Dermis microvascular lymphatic vessel endothelial cell (primary cell): ENCODE measurements at regions not wholly inside any gene's neighbourhood (a gene's known extent, or its start where the extent isn't known, plus 50 kb on each side); places are given as distances from the start of the nearest gene placed in this dataset.
"Not testable (repeated sequence)": the region's sequence is repeated elsewhere in the genome, so short reads cannot be mapped to it uniquely, and the experiment has no call there.

Source experiments
- DNase-seq, 2 donors: peaks; one replicate each; pipeline versions ENCODE4 v3.0.0 to v3.0.0-alpha.2; 2010; ENCODE audit warnings: low read depth in 2 of 2

GRCh38 chr5:6321078-6321477, 57.3 kb downstream of the MED10 start:
- DNase-seq = no peak

DNA sequence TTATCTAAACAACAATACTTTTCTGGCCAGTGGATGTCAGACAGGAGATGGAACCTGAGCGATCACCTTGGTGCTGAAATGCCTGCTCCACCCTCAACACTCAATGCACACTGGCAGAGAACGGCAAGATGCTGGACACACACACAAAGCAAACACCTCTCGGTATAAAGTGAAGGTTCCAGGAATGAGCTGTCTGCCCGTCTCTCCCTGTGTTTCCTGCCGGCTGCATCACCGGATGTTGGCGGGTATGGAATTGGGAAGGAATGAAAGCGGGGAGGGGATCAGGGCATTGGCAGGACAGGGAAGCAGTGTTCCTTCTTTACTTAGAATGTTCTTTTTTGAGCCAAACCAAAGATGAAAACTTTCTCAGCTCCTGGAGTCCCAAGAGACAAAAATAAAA, 59.2 kb downstream of the MED10 start:
- DNase-seq = no peak

GRCh38 chr5:6317116-6317798, 61.1 kb downstream of the MED10 start:
- DNase-seq = no peak

- no peak for DNase-seq
These were observed 62.8 kb downstream of the MED10 start for GRCh38 chr5:6315580-6315979.

GRCh38 chr5:6311568-6312501, 66.5 kb downstream of the MED10 start:
- no peak for DNase-seq

DNA sequence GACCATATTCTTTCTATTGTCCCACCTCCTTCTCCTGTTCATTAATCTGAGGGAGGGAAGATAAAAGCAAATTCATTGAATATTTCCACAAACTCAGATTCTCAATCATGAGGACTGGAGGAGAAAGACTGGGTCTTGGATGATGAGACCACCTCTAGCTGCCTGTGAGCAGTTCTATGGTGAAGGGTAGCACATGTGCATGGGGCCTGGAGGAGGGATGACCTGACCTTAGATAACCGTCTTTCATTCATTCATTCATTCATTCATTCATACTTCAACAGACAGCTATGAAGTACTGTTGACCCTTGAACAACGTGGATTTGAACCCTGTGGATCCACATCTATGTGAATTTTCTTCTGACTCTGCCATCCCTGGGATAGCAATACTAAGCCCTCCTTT, 68.4 kb downstream of the MED10 start:
- no peak for DNase-seq

DNA sequence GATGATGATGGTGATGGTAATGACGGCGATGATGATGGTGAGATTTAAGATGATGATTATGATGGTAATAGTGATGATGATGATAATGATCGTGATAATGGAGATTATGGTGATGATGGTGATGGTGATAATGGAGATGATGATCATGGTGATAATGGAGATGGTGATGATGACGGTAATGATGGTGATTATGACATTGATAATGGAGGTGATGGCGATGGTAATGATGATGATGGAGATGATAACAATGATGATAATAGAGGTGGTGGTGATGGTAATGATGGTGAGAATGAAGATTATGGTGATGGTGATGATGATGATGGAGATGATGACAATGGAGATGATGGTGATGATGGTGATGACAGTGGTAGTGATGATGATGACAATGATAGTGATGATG, 69.7 kb downstream of the MED10 start:
- DNase-seq = no peak

GRCh38 chr5:6307304-6307703, 71.0 kb downstream of the MED10 start:
- no peak for DNase-seq

- DNase-seq = no peak
These were observed 72.5 kb downstream of the MED10 start for GRCh38 chr5:6305853-6306252.

DNA sequence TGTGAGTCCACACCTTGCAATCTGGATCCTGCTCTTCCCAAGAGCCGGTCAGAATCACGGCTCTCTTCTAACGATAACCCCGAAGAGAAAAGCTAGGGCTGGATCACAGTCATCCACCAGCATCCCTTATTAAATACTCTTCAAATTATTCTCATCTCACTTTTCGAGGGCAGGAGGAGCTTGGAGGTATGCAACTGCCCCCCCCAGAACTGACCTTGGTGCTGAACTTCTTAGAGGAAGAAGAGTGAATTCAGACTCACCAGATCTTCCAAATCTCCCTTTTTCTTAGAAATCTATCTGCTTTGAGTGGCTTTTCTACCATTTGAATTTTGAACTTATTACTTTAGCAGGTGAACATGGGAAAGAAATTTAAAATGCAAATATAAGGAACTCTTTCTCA, 75.7 kb downstream of the MED10 start:
- DNase-seq = peak in 1 of 2 donors; percentile 9

- no peak for DNase-seq
These were observed 76.3 kb downstream of the MED10 start for GRCh38 chr5:6302075-6302474.

- no peak for DNase-seq
These were observed 81.8 kb downstream of the MED10 start for GRCh38 chr5:6296524-6296923.

DNA sequence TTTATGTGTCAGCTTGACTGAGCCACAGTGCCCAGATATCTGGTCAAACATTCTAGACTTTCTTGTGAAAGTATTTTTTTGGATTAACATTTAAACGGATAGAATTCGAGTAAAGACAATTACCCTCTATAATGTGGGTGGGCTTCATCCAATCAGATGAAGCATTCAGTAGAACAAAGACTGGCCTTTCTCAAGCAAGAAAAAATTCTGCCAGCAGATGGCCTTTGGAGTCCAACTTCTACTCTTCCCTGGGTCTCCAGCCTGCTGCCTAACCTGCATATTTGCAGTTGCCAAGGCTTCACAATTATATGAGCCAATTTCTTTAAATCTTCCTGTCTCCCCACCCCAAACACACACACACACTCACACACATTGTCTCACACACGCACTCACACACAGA, 86.4 kb downstream of the MED10 start:
- DNase-seq = peak; percentile 36 to 62

DNA sequence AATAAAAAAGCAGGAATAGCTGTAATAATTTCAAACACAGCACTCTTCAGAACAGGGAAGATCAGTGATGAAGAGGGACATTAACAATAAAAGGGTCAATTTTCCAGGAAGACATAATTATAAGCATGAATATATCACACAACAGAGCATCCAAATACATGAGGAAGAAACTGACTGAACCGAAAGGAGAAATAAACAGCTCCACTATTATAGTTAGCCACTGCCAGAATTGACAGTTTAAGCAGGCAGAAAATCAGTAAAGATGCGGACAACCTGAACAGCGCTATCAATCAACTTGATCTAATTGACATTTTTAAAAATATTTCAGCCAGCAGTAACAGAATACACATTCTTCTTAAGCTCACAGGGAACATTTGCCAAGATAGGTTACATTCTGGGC, 89.1 kb downstream of the MED10 start:
- DNase-seq = no peak

- DNase-seq = no peak
These were observed 91.2 kb downstream of the MED10 start for GRCh38 chr5:6287176-6287575.

- DNase-seq = no peak
These were observed 91.9 kb downstream of the MED10 start for GRCh38 chr5:6286404-6286803.

GRCh38 chr5:6284491-6284890, 93.9 kb downstream of the MED10 start:
- DNase-seq = not testable (repeated sequence)

- DNase-seq = no peak
These were observed 96.0 kb downstream of the MED10 start for GRCh38 chr5:6282352-6282751.

- DNase-seq = no peak
These were observed 96.5 kb downstream of the MED10 start for GRCh38 chr5:6281818-6282217.

GRCh38 chr5:6280425-6281100, 97.8 kb downstream of the MED10 start:
- DNase-seq = no peak

GRCh38 chr5:6279607-6280006, 98.7 kb downstream of the MED10 start:
- DNase-seq = no peak

DNA sequence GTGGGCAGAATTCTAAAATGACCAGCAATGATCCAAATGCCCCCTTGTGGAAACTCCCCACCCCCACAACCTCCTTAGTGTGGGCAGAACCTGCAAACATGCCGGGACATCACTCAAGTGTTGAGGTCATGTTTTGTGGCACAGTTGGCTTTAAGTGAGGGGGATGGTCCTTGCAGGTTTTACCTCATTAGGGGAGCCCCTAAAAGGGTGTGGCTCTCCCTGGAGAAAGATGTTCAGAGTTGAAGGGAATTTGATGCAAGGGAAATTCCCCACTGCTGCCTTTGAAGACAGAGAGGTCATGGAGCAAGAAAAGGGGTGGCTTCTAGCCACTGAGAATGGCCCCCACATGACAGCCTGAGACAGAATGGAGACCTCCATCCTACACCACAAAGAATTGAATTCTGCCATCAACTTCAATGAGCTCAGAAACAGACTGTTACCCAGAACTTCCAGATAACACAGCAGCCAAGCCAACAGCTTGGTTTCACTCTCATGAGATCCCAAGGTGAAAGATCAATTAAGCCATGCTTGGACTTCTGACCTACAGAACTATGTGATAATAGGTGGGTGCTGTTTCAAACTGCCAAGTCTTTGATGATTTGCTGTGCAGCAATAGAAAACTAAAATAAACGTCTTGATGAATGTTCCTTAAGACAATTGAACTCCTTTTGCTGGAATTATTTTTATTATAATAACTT, 103.4 kb downstream of the MED10 start:
- no peak for DNase-seq
